Esophagus muscularis mucosa (tissue), 4 donors: ENCODE measurements at regions not wholly inside any gene's neighbourhood (a gene's known extent, or its start where the extent isn't known, plus 50 kb on each side); places are given as distances from the start of the nearest gene placed in this dataset.

Experiments used
- EP300 ChIP-seq: sonication (generic); formaldehyde crosslinking; IDR thresholded peaks from one replicate; pipeline ENCODE4 v1.6.1; 2017; ENCODE audit warnings: antibody characterized with exemption
- POLR2A ChIP-seq: fragments of 450-650 bp; IDR thresholded peaks from one replicate; pipeline ENCODE4 v1.6.1; 2017; ENCODE audit warnings: antibody characterized with exemption, moderate library complexity, mild to moderate bottlenecking, low read depth
- POLR2AphosphoS5 ChIP-seq, 2 donors: sonication (generic); formaldehyde crosslinking; IDR thresholded peaks; one replicate each; pipeline ENCODE4 v1.6.1; 2017; ENCODE audit warnings: antibody characterized with exemption in 2 of 2
- TF ChIP-seq, protein P1 (sequence below), 3 experiments: fragments of 200-600 bp in 2 of 3; fragments of 450-650 bp in 1 of 3; sonication (generic) in 2 of 3; IDR thresholded peaks; one replicate each; pipeline ENCODE4 v1.5.1; 2017 to 2019; ENCODE audit warnings: antibody characterized with exemption in 3 of 3, mild to moderate bottlenecking in 2 of 3, moderate library complexity in 1 of 3

DNA sequence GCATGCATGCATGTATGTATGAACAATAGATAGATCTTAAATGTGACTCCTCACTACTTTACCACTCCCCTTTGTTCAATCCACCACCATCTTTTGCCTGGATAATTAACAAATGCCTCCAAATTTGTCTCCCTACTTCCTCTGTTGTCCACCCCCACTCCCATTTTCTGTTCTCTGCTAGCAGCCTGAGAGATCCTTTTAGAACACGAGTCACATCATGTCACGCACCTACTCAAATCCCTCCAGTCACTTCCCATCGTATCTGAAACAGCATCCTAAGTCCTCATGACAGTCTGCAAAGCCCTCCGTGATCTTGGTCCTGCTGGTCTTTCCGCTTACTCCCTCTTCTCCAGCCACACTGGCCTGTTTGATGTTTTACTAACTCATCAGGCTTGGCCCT lies 527.3 kb downstream of the EPHA4 start:
- TF ChIP-seq, protein P1, sequence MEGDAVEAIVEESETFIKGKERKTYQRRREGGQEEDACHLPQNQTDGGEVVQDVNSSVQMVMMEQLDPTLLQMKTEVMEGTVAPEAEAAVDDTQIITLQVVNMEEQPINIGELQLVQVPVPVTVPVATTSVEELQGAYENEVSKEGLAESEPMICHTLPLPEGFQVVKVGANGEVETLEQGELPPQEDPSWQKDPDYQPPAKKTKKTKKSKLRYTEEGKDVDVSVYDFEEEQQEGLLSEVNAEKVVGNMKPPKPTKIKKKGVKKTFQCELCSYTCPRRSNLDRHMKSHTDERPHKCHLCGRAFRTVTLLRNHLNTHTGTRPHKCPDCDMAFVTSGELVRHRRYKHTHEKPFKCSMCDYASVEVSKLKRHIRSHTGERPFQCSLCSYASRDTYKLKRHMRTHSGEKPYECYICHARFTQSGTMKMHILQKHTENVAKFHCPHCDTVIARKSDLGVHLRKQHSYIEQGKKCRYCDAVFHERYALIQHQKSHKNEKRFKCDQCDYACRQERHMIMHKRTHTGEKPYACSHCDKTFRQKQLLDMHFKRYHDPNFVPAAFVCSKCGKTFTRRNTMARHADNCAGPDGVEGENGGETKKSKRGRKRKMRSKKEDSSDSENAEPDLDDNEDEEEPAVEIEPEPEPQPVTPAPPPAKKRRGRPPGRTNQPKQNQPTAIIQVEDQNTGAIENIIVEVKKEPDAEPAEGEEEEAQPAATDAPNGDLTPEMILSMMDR (IDR thresholded peaks at IDR 0.05): no peak
- TF ChIP-seq EP300: no peak
- no peak for TF ChIP-seq POLR2A
- TF ChIP-seq POLR2AphosphoS5 (IDR thresholded peaks at IDR 0.05): no peak
